GM18517 (cell line): ENCODE measurements at regions not wholly inside any gene's neighbourhood (a gene's known extent, or its start where the extent isn't known, plus 50 kb on each side); places are given as distances from the start of the nearest gene placed in this dataset.

ENCODE experiments used
- ATAC-seq: cut with Tn5 transposase; IDR thresholded peaks from one replicate; pipeline ENCODE4 v1.9.1; 2021; ENCODE audit warnings: mild to moderate bottlenecking, moderate library complexity; ENCODE audit not compliant: unreplicated experiment

- ATAC-seq: no peak
Observed at GRCh38 chr7:132733860-132734259, 157.6 kb upstream of the PLXNA4 start.

GRCh38 chr7:132732321-132732865 is 156.1 kb upstream of the PLXNA4 start:
- no peak for ATAC-seq

- ATAC-seq: no peak
Observed at GRCh38 chr7:132730105-132730504, 153.8 kb upstream of the PLXNA4 start.

- ATAC-seq: no peak
Observed at GRCh38 chr7:132723506-132724081, 147.3 kb upstream of the PLXNA4 start.

- ATAC-seq: no peak
Observed at GRCh38 chr7:132720835-132721234, 144.6 kb upstream of the PLXNA4 start.

- ATAC-seq: no peak
Observed at GRCh38 chr7:132713893-132714292, 137.6 kb upstream of the PLXNA4 start.

GRCh38 chr7:132709971-132710567 is 133.8 kb upstream of the PLXNA4 start:
- no peak for ATAC-seq

GRCh38 chr7:132708470-132708869 is 132.2 kb upstream of the PLXNA4 start:
- ATAC-seq: no peak

GRCh38 chr7:132705146-132705545 is 128.9 kb upstream of the PLXNA4 start:
- ATAC-seq: no peak

- no peak for ATAC-seq
Observed at GRCh38 chr7:132703742-132704141, 127.5 kb upstream of the PLXNA4 start.

GRCh38 chr7:132697003-132697402 is 120.7 kb upstream of the PLXNA4 start:
- ATAC-seq: no peak

- ATAC-seq: no peak
Observed at GRCh38 chr7:132696332-132696731, 120.1 kb upstream of the PLXNA4 start.

- ATAC-seq: no peak
Observed at GRCh38 chr7:132691201-132691600, 114.9 kb upstream of the PLXNA4 start.

GRCh38 chr7:132690174-132690573 is 113.9 kb upstream of the PLXNA4 start:
- no peak for ATAC-seq

GRCh38 chr7:132687981-132688383 is 111.7 kb upstream of the PLXNA4 start:
- ATAC-seq: no peak

- ATAC-seq: no peak
Observed at GRCh38 chr7:132687016-132687415, 110.7 kb upstream of the PLXNA4 start.

GRCh38 chr7:132685277-132685676 is 109.0 kb upstream of the PLXNA4 start:
- ATAC-seq: no peak

- no peak for ATAC-seq
Observed at GRCh38 chr7:132683896-132684690, 107.8 kb upstream of the PLXNA4 start.

- no peak for ATAC-seq
Observed at GRCh38 chr7:132681951-132682350, 105.7 kb upstream of the PLXNA4 start.

GRCh38 chr7:132680590-132680989 is 104.3 kb upstream of the PLXNA4 start:
- no peak for ATAC-seq

GRCh38 chr7:132678656-132679055 is 102.4 kb upstream of the PLXNA4 start:
- ATAC-seq: no peak

GRCh38 chr7:132677918-132678317 is 101.6 kb upstream of the PLXNA4 start:
- no peak for ATAC-seq
